ENCODE measurements at regions not wholly inside any gene's neighbourhood (a gene's known extent, or its start where the extent isn't known, plus 50 kb on each side); places are given as distances from the start of the nearest gene placed in this dataset.

DNA sequence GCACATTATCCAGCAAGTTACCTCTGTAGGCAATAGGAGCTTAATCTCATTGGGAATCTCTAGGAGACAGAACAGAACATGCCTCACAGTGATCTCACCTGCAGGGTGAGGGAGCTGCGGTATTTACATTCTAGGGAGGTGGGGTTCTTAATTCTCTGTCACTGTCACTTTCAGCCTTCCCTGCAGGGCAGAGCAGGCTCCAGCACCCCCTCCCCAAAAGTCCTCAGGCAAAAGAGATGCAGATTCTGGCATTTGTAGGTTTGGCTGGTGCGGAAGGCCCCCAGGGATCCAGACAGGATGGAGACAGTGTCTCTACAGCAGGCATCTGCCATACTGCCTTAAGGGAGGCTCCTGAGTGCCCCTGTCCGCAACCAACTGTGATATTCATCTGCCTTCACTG, 166.4 kb upstream of the ATP6AP2 start:
- Histone ChIP-seq H3K4me1 (no peaks in the 10 kb centered on the region), H3K4me3 (no peak overlapping the region), H3K9ac (ENCODE audit: low read depth in 2 of 2, low read length in 2 of 2) (no peak overlapping the region), H3K36me3 (no peaks in the 10 kb centered on the region), H3K27me3 (no peaks in the 10 kb centered on the region), H3K9me3 (no peaks in the 10 kb centered on the region), H3K27ac (no peak overlapping the region)
- intact Hi-C loops (cut with DNase I): no loop called here
- TF ChIP-seq CTCF (IDR thresholded peaks at IDR 0.05): no peak
- DNase-seq: no peak

DNA sequence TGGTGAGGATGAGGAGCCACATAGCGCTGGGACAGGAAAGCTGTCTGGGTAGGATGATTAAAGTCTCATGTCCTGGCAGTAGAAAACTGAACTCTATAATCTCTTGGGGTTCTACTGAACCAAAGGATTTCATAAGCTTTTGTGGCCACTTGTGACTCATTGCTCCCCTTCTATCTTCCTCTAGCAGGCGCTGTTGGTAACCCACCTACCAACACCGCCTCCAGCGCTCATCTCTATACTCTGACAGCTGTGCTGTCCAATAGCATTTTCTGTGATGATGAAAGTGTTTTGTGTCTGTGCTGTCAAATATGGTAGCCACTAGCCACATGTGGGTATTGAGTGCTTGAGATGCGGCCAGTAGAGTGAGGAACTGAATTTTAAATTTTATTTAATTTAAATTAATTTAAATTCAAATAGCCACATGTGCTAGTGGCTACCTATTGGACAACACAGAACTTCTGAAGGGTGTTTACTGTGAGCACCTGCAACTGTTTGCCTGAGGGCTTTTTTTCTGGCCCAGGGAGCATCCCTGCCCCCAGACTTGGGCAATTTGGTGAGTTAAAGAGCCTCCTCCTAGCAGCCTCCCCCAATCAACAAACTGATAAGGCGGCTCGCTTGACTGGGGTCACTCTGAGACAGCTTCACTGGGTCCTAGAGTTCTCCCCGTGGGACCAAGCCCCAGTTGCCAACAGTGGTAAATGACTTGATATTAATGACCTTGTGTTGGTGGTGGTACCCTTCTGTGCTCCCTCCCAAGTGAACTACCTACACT, 169.2 kb upstream of the ATP6AP2 start:
- Histone ChIP-seq H3K9ac (ENCODE audit: low read depth in 2 of 2, low read length in 2 of 2) (no peak overlapping the region), H3K9me3 (no peaks in the 10 kb centered on the region), H3K27me3 (no peaks in the 10 kb centered on the region), H3K36me3 (no peaks in the 10 kb centered on the region), H3K27ac (no peak overlapping the region), H3K4me1 (no peaks in the 10 kb centered on the region), H3K4me3 (no peak overlapping the region)
- intact Hi-C loops (cut with DNase I): no loop called here
- no peak for DNase-seq
- TF ChIP-seq CTCF (IDR thresholded peaks at IDR 0.05): no peak

- DNase-seq: no peak
- Histone ChIP-seq H3K9me3 (no peaks in the 10 kb centered on the region), H3K4me3 (no peak overlapping the region), H3K27ac (no peak overlapping the region), H3K4me1 (no peaks in the 10 kb centered on the region), H3K9ac (ENCODE audit: low read depth in 2 of 2, low read length in 2 of 2) (no peak overlapping the region), H3K27me3 (no peaks in the 10 kb centered on the region), H3K36me3 (no peaks in the 10 kb centered on the region)
- no peak for TF ChIP-seq CTCF (IDR thresholded peaks at IDR 0.05)
- intact Hi-C loops (cut with DNase I): no loop called here
Observed at GRCh38 chrX:40410859-40411258, 169.9 kb upstream of the ATP6AP2 start.

DNA sequence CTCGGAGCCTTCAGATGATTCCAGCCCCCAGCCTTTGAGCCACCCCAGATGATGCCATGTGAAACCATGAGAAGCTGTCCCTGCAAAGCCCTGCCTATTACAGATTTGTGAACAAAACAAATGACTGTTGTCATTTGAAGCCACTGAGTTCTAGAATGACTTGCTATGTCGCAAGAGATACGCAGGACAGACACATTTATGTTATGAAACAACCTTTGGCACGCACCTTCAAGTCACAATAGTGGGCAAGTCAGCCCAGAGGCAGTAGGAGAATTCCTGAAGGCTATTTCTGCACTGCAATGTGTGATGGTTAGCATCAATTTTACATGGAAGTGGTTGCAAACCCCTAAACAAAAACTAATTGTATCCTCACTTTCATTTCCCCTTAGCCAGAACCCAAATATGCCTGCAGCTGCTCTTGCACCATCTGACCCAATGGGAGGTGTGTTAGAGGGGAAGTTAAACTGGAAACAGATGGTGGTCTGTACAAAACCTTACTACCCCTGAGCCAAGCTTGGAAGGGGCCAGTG, 174.4 kb upstream of the ATP6AP2 start:
- Histone ChIP-seq H3K27ac (no peak overlapping the region), H3K9me3 (no peaks in the 10 kb centered on the region), H3K36me3 (no peaks in the 10 kb centered on the region), H3K4me1 (no peaks in the 10 kb centered on the region), H3K27me3 (no peaks in the 10 kb centered on the region), H3K4me3 (no peak overlapping the region), H3K9ac (ENCODE audit: low read depth in 2 of 2, low read length in 2 of 2) (no peak overlapping the region)
- no peak for DNase-seq
- no peak for TF ChIP-seq CTCF (IDR thresholded peaks at IDR 0.05)
- intact Hi-C loops (cut with DNase I): no loop called here

DNA sequence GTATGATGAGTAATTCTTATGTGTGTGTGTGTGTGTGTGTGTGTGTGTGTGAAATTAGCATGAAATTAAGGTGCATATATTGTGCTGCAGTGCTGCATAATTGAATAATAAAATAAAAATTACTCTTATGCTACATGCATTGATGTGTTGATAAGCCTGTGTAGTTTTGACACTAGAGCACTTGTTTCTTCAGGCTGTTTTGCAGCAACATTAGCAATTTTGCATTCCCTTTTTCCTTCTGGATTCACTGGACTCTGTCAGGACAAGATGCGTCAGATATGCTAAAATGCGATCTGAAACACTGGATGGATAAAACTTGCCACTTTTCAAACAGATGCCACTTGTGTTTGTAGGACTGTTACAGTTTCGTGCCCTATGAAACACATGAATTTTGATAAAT, 175.4 kb upstream of the ATP6AP2 start:
- H3K4me3 ChIP-seq: no peak overlapping the region
- no peak overlapping the region for H3K27ac ChIP-seq
- no peak for DNase-seq
- H3K27me3 ChIP-seq: no peaks in the 10 kb centered on the region
- H3K9ac ChIP-seq (ENCODE audit: low read depth in 2 of 2, low read length in 2 of 2): no peak overlapping the region
- no peak for TF ChIP-seq CTCF (IDR thresholded peaks at IDR 0.05)
- intact Hi-C loops (cut with DNase I): no loop called here
- H3K4me1 ChIP-seq: no peaks in the 10 kb centered on the region
- no peaks in the 10 kb centered on the region for H3K9me3 ChIP-seq
- H3K36me3 ChIP-seq: no peaks in the 10 kb centered on the region
